ENCODE measurements at regions not wholly inside any gene's neighbourhood (a gene's known extent, or its start where the extent isn't known, plus 50 kb on each side); places are given as distances from the start of the nearest gene placed in this dataset.

GRCh38 chr11:109902764-109903433, 190.3 kb upstream of the ZC3H12C start:
- TF ChIP-seq YY1 (IDR thresholded peaks at IDR 0.05; ENCODE audit: insufficient read depth, insufficient read length) (no peak), SUZ12 (IDR thresholded peaks at IDR 0.05; ENCODE audit: extremely low read depth, insufficient read depth, insufficient read length) (no peak)

Data from NT2/D1 (cell line).